ENCODE measurements at regions not wholly inside any gene's neighbourhood (a gene's known extent, or its start where the extent isn't known, plus 50 kb on each side); places are given as distances from the start of the nearest gene placed in this dataset.
"Not testable (repeated sequence)": the region's sequence is repeated elsewhere in the genome, so short reads cannot be mapped to it uniquely, and the experiment has no call there.

GRCh38 chr18:77373730-77374445, 124.2 kb downstream of the GALR1 start:
- no peak for DNase-seq

- DNase-seq, result no peak
Measured at GRCh38 chr18:77374446-77374805, 124.8 kb downstream of the GALR1 start.

DNA sequence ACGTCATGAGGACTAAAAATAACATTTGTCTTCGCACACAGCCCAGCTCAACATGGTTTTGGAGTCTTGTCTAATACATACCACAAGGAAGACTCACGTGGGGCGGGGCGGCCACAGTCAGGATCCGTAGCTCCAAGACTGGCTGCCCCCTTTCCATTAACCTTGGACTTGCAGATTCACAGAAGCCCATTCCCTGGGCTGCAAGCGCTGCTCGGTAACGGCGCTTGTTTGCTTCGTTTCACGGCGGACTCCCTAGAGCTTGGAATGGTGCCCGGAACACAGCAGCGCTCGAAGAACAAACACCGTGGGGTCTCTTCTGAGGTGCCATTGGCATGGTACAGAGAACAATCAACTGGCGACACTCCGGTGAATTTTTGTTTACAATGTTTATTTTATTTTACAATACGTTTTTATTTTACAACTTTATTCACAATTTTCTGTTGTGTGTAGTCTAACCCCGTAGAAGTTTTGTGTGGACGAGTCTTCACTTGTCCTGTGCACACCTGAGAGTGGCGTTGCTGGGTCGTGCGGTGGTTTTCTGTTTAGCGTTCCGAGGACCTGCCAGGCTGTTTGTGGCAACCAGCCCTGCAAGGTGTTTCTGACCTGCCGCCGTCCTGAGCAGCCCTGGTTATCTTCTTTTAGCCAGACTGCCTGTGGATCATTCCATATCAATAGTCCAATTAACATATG, 126.5 kb downstream of the GALR1 start:
- DNase-seq, result no peak

- no peak for DNase-seq
Measured at GRCh38 chr18:77376733-77377094, 127.1 kb downstream of the GALR1 start.

DNA sequence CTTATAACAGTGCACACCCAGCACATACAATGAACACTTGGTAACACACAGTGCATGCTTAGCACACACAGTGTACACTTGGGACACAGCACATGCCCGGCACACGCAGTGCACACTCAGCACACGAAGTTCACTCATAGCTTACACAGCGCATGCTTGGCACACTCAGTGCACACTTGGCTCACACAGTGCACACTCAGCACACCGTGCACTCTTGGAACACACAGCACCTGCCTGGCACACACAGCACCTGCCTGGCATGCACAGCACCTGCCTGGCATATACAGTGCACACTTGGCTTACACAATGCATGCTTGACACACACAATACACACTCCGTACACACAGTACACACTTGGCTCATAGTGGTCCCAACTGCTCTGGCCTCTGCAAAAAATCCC, 128.2 kb downstream of the GALR1 start:
- no peak for DNase-seq

DNA sequence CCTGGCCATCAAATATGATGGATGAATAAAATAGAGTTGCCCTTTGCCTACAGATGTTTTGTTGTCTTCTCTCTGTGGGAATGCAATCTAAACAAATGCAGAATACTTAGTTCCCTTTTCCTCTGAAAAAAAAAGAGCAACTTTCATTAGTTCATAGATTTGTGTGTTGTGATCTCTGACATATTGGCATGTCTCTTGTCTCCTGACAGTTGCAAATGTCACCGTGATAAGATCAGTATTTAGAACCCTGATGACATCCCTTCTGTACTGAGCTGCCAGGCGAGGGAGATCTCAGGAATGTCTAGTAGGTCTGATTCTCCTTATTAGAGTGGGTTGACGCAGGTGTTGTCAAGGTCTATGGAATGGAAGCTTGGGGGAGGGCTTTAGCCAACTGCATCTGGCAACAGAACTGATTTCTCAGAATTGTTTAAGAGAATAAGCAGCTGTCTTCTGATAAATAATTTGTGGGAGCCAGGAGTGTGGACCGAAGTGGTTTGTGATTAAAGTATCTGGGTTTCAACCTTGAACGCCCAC, 130.4 kb downstream of the GALR1 start:
- DNase-seq, result no peak

DNA sequence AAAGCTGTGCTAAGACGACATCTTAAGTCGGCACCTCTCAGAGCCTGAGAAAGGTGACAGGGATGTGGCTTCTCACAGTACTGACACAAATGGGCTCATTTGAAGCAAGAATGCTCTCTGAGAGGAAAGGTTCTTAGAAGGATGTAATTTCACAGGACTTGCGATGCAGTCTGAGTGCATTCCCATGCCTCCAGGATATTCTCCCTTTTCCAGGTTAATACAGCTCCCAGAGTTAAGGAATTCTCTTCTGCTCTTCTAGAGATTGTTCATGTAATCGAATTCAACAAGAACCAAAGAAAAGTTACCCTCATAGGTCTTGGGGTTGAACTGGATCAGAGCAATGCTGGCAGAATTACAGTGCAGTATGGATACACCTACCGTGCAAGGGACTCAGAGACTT, 131.0 kb downstream of the GALR1 start:
- no peak for DNase-seq

DNA sequence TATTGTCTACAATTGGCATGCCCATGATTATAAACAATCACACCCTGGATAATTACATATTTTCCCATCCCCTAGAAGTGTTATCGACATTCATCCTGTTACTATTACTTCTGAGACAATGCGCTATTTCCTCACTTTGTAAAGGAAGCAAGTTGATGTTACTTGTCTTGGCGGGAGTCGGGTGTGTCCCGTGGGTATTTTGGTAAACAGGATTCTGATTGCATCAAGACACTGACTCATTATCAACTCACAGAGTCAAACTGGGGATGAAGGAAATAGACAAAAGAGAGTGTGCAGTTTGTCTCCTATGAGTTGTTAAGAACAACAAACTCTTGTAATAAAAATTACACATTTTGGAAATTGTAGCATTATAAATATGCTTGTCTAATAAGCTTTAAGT, 142.7 kb downstream of the GALR1 start:
- DNase-seq, result peak; percentile 1

- DNase-seq, result no peak
Measured at GRCh38 chr18:77393519-77393918, 143.9 kb downstream of the GALR1 start.

GRCh38 chr18:77395953-77396352, 146.3 kb downstream of the GALR1 start:
- no peak for DNase-seq

GRCh38 chr18:77397056-77397455, 147.4 kb downstream of the GALR1 start:
- DNase-seq, result no peak

GRCh38 chr18:77397617-77398016, 148.0 kb downstream of the GALR1 start:
- no peak for DNase-seq

DNA sequence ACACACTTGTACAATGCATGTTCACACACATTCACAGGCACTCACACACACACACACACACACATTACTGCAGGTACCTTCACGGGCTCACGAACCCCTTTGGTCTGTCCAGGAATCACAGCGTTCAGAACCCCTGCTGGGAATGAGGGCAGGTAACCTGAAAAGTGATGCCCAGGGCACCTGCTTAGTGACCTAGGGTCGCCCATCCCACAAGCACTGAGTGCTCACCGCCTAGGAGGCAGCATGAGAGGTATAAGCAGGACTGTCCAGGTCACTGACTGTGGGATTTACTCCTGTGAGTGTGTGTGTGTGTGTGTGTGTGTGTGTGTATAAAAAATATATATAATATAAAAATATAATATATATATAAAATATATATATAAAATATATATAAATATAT, 150.9 kb downstream of the GALR1 start:
- DNase-seq, result no peak

GRCh38 chr18:77401173-77401572, 151.5 kb downstream of the GALR1 start:
- no peak for DNase-seq

- no peak for DNase-seq
Measured at GRCh38 chr18:77403969-77404535, 154.4 kb downstream of the GALR1 start.

DNA sequence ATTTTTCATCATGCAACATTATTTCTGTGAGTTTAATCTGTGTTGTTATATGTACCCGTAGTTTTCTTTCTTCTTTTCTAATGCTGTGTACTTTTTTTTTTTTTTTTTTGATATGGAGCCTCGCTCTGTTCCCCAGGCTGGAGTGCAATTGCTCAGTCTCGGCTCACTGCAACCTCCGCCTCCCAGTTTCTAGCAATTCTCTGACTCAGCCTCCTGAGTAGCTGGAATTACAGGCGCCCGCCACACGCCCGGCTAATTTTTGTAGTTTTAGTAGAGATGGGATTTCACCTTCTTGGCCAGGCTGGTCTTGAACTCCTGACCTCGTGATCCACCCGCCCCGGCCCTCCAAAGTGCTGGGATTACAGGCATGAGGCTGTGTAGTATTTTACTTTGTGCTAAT, 155.4 kb downstream of the GALR1 start:
- DNase-seq, result no peak

DNA sequence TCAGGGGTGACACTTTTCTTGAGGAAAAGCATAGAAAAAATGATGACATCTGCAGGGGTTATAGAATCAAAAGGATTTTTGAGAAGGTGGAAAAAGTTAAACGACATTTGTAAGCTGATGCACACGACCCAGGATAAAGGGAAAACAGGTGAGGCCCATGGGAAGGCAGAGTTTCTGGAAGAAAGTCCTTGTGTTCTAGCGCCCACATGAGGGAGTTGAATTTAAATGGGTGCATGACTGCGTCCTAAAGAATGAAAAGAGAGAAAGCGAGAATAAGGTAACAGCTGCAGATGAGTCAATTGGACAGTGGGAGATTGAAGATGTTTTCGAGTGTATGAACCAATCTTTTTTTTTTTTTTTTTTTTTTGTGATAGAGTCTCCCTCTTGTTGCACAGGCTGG, 158.1 kb downstream of the GALR1 start:
- DNase-seq, result no peak

DNA sequence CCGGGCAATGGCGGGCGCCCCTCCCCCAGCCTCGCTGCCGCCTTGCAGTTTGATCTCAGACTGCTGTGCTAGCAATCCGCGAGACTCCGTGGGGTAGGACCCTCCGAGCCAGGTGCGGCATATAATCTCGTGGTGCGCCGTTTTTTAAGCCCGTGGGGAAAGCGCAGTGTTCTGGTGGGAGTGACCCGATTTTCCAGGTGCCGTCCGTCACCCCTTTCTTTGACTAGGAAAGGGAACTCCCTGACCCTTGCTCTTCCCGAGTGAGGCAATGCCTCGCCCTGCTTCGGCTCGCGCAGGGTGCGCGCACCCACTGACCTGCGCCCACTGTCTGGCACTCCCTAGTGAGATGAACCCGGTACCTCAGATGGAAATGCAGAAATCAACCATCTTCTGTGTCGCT, 171.9 kb downstream of the GALR1 start:
- not testable (repeated sequence) for DNase-seq

GRCh38 chr18:77422974-77423867, 173.6 kb downstream of the GALR1 start:
- no peak for DNase-seq

DNA sequence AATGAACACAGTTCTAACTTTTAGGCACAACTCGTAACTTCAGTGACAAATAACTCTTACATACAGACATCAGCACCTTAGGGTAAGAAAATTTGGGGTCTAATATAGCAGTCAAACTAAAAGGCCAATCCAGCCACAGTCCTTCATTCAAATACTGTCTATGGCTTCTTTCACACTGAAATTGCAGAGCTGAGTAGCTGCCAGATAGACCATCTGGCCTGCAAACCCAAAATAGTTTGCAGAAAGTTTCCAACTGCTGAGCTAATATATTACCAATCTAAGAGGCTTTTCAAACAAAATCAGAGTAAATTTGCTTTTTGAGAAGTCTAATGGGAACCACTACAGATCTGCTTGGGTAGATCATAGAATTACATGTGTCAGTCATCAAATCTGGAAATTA, 183.4 kb downstream of the GALR1 start:
- no peak for DNase-seq

DNA sequence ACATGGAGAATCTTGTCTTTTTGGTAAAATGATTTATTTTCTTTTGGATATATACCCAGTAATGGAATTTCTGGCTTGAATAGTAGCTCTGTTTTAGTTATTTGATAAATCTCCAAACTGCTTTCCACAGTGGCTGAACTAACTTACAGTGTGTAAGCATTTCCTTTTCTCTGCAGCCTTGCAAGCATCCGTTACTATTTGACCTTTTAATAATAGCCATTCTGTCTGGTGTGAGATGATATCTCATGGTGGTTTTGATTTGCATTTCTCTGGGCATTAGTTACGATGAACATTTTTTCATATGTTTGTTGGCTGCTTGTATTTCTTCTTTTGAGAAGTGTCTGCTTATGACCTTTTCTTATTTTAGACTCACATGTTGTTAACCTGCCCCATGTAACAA, 190.2 kb downstream of the GALR1 start:
- DNase-seq, result no peak

- DNase-seq, result no peak
Measured at GRCh38 chr18:77442393-77442792, 192.7 kb downstream of the GALR1 start.

- DNase-seq, result no peak
Measured at GRCh38 chr18:77444385-77444784, 194.7 kb downstream of the GALR1 start.
